SK-N-MC (cell line): ENCODE measurements at regions not wholly inside any gene's neighbourhood (a gene's known extent, or its start where the extent isn't known, plus 50 kb on each side); places are given as distances from the start of the nearest gene placed in this dataset.

Experiments
- EZH2 ChIP-seq: fragments of 200-600 bp; sonication (generic); IDR thresholded peaks from one replicate; pipeline ENCODE4 v1.6.1; 2017; ENCODE audit warnings: antibody characterized with exemption
- FOXP2 ChIP-seq: optimal IDR thresholded peaks from 2 replicates; pipeline ENCODE3; 2011; ENCODE audit warnings: mild to moderate bottlenecking, moderate library complexity; ENCODE audit not compliant: insufficient read depth; ENCODE audit errors: extremely low read length, control extremely low read depth
- POLR2AphosphoS5 ChIP-seq: IDR thresholded peaks from 2 replicates; pipeline ENCODE4 v1.6.1; 2012; ENCODE audit warnings: mild to moderate bottlenecking, low read depth, low read length, borderline replicate concordance

DNA sequence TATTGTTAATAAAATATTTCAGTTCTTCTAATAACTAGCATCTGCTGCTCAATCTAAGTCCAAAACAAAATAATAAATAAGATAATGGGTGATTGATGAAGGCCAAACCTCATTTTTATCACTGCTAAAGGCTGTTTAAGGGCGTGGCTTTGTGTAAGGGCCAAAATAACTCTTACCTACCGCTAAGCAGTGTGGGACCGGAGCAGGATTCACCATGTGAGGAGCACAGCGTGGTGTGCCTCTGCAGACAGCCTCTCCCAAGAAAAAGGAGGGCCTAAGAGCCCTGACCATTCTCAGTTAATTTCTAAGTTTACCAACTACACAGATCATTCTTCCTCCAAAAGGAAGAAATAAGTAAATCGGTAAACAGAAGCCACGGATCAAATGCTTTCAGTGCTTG lies 353.7 kb downstream of the ARL6IP6 start:
- TF ChIP-seq POLR2AphosphoS5 (no peak), EZH2 (no peak), FOXP2 (no peak)
